ENCODE measurements at regions not wholly inside any gene's neighbourhood (a gene's known extent, or its start where the extent isn't known, plus 50 kb on each side); places are given as distances from the start of the nearest gene placed in this dataset.

GRCh38 chr14:85401384-85401783, 128.6 kb upstream of the FLRT2 start:
- no peak for TF ChIP-seq EZH2 (IDR thresholded peaks at IDR 0.05; ENCODE audit: borderline replicate concordance, low read depth, low read length, severe bottlenecking)
- TF ChIP-seq, protein P1, sequence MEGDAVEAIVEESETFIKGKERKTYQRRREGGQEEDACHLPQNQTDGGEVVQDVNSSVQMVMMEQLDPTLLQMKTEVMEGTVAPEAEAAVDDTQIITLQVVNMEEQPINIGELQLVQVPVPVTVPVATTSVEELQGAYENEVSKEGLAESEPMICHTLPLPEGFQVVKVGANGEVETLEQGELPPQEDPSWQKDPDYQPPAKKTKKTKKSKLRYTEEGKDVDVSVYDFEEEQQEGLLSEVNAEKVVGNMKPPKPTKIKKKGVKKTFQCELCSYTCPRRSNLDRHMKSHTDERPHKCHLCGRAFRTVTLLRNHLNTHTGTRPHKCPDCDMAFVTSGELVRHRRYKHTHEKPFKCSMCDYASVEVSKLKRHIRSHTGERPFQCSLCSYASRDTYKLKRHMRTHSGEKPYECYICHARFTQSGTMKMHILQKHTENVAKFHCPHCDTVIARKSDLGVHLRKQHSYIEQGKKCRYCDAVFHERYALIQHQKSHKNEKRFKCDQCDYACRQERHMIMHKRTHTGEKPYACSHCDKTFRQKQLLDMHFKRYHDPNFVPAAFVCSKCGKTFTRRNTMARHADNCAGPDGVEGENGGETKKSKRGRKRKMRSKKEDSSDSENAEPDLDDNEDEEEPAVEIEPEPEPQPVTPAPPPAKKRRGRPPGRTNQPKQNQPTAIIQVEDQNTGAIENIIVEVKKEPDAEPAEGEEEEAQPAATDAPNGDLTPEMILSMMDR (IDR thresholded peaks at IDR 0.05; ENCODE audit: borderline replicate concordance, extremely low read depth, low read length, poor library complexity, severe bottlenecking) = no peak

Measured in DND-41 (cell line).